ENCODE measurements at regions not wholly inside any gene's neighbourhood (a gene's known extent, or its start where the extent isn't known, plus 50 kb on each side); places are given as distances from the start of the nearest gene placed in this dataset.
A peak's percentile ranks its signal among the peaks of the same experiment; 100 is the strongest.

GRCh38 chr13:111883571-111884343, 183.2 kb upstream of the SOX1 start:
- DNase-seq (no peak), ATAC-seq (ENCODE audit: poor library complexity) (no peak)
- intact Hi-C loops (cut with DNase I): no loop called here

DNA sequence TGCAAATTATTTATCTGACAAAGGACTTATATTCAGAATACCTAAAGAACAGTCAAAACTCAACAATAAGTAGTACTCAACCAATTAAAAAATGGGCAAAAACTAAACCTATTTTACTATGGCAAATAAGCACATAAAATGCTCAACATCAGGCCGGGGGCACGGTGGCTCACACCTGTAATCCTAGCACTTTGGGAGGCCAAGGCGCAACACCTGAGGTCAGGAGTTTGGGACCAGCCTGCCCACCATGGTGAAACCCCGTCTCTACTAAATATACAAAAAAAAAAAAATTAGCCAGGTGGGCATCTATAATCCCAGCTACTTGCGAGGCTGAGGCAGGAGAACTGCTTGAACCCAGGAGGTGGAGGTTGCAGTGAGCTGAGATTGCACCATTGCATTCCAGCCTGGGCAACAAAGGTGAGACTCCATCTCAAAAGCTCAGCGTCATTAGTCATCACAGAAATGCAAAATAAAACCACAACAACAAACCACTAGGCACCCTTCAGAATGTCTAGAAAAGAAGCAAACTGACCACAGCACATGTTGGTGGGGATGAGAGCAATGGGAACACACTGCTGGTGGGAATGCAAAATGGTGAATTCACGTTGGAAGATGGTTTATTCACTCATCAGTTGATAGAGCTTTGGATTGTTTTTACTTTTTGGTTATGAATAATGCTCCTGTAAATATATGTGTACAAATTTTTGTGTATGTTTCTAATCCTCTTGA, 180.6 kb upstream of the SOX1 start:
- intact Hi-C loops (cut with DNase I): no loop called here
- no peak for DNase-seq
- ATAC-seq (ENCODE audit: poor library complexity): no peak

DNA sequence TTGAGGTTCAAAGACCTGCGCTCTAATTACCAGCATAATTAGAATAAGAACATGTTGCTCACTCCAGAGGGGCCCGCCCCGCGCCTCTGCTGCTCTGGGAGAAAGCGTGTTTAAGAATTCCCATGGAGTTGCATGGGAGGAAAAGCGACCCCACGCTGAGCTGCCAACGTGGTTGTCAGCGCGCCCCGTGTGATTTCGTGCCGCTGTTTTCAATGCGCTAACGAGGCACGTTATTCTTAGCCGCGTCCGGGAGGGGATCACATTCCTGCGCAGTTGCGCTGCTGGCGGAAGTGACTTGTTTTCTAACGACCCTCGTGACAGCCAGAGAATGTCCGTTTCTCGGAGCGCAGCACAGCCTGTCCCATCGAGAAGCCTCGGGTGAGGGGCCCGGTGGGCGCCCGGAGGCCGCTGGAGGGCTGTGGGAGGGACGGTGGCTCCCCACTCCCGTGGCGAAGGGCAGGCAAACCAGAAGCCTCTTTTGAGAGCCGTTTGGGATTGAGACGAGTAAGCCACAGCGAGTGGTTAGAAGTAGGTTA, 173.8 kb upstream of the SOX1 start:
- intact Hi-C loops (cut with DNase I): no loop called here
- DNase-seq: no peak
- peak; percentile 27 for ATAC-seq (ENCODE audit: poor library complexity)

DNA sequence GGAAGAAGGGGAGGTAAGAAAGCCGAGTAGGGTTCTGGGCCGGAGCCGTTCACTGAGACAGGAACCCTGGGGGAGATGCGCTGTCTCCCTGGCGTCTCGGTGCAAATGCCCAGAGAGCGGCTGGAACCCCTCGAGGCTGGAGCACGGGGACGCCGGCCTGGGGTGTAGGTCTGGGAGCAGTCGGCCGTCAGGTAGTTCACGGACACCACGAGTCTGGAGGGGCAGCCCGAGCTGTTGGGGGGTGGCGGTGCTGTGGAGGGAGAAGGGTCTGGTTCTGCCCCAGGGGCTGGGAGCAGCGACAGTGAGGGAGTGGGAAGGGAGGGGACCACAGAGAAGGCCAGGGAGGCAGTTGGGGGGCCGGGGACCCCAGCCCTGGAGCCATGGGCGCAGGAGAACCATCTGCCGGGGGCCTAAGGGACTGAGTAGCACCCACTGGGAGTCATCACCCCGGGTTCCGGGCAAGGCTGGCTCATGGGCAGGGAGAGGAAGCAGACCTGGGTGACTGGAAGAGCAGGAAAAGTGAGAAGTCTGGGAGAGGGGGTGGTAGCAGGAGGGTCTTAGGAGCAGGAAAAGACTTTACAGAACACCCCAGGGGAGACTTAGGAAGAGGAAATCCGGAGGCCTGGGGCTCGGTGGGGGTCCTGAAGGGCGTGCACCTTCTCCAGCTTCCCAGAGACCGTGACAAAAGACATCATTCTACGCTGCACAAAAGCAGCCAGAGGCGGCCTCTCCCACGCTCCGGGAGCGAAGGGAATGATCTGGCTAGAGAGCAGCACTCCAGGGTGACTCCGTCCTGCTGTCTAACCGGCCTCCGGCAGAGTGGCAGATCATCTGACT, 173.1 kb upstream of the SOX1 start:
- ATAC-seq (ENCODE audit: poor library complexity) (no peak), DNase-seq (peak; percentile 39)
- intact Hi-C loops (cut with DNase I): no loop called here

DNA sequence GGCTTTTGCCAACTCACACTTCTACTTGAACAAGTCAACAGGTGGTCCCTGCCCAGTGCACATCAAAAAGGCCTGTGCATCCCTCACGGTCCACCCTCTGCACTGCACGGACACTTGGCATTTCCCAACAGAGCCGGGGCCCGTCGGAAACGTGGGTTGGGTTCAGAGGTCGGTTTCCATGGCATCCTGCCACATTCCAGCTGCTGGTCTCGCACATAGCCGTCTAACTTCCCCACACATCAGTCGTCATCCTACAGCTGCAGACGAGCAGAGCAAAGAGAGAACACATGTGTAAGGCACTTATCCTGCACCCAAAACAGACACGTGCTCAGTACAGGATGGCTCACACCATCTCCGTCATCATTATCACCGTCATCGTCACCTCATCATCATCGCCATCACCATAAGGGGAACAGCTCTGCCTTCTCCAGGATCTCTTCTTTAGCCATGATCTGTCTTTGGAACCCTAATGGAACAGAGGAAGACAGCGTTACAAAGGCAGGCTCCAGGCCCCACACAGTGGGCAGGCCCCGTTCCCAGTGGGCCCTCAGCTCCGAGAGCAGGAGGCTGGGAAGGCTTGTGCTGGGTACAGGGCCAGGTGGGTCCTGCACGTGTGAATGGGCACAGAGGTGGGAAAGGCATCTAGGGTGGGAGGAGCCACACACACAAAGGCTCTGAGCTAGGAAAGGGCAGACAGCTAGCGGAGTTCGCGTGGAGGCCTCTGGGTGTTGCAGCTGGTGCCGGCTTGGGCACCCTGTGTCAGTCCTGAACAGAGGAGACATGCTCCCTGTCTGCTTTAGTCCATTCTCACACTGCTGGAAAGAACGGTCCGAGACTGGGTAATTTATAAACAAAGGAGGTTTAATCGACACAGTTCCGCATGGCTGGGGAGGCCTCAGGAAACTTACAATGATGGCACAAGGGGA, 170.8 kb upstream of the SOX1 start:
- ATAC-seq (ENCODE audit: poor library complexity): no peak
- no peak for DNase-seq
- intact Hi-C loops (cut with DNase I): no loop called here

DNA sequence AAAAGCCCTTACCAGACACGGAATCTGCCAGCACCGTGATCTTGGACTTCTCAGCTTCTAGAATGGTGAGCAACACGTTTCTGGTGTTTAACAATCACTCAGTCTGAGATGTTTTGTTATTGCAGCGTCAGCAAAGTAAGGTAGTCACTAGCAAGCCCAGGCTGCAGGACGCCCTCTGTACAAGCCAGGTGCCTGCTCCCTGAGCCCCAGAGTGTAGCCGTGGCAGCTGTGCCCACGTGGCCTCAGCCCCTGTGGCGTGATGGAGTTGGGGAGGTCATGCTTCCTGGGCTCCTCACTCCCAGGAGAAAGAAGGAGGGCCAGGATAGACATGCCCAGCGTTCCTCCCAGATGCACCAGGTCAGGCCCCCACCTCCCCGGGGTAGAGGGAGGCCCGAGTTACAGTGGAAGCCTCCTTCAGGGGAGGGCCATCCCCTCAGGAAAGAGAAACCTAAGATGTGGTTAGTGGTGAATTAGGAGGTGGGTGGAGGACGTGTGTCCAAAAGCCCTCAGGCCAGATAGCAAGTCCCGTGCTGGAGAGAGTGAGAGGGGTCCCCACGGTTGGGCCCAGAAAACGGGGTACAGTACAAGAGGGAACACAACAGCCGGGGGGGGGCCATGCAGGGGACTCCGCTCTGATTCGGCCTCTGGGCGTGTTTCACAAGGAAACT, 169.6 kb upstream of the SOX1 start:
- DNase-seq: no peak
- no peak for ATAC-seq (ENCODE audit: poor library complexity)
- intact Hi-C loops (cut with DNase I): no loop called here

DNA sequence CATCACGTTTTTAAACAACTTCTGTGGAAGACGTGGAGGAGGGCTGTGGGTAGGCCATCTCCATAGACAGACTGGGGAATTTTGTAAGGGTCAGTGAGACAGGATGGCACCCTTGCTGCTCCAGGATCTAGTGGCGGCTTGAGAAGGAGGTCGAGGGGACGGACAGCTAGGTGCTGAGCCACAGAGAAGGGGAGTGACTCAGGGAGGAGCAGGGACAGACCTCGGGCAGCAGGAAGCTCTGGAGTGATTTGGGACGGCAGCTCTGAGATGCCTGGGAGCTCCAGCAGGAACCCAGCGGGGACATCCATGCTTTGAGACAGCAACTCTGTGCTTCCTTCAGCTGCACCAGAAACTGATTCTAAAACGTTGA, 169.1 kb upstream of the SOX1 start:
- DNase-seq (no peak), ATAC-seq (ENCODE audit: poor library complexity) (no peak)
- intact Hi-C loops (cut with DNase I): no loop called here

GRCh38 chr13:111898956-111899713, 167.8 kb upstream of the SOX1 start:
- ATAC-seq (ENCODE audit: poor library complexity) (no peak), DNase-seq (no peak)
- intact Hi-C loops (cut with DNase I): no loop called here

- intact Hi-C loops (cut with DNase I): no loop called here
- ATAC-seq (ENCODE audit: poor library complexity): no peak
- DNase-seq: no peak
These were observed 167.1 kb upstream of the SOX1 start for GRCh38 chr13:111899714-111900389.

GRCh38 chr13:111900390-111901131, 166.4 kb upstream of the SOX1 start:
- DNase-seq: no peak
- intact Hi-C loops (cut with DNase I): no loop called here
- no peak for ATAC-seq (ENCODE audit: poor library complexity)

DNA sequence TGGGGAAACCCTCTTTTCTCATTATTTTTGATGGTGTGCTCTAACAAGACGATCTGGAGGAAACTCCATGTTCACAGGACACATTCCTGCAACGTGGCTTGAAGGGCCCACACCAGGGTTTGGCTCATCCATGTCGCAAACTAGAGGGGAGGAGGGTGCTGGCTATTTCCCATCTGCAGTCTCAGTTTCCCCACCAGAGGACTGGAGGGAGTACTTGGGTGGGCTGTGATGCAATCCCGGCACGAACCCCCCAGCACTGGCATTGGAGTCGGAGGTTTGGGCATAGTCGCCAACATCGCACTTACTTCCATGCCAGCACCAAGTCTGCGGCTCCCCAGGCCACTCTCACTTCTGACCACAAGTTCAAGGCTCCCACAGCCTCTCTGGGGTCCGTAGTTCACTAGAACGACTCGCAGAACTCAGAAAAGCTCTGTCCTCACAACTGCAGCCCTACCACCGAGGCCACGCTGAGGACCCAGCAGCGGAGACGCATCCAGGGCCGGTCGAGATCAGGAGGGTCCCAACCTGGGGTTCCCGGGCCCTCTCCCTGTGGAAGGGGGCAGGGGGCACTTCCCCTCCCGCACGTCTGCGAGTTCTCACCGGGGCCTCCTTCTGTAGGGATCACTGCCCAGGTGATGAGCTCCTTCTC, 165.6 kb upstream of the SOX1 start:
- ATAC-seq (ENCODE audit: poor library complexity): no peak
- DNase-seq: no peak
- intact Hi-C loops (cut with DNase I): no loop called here

DNA sequence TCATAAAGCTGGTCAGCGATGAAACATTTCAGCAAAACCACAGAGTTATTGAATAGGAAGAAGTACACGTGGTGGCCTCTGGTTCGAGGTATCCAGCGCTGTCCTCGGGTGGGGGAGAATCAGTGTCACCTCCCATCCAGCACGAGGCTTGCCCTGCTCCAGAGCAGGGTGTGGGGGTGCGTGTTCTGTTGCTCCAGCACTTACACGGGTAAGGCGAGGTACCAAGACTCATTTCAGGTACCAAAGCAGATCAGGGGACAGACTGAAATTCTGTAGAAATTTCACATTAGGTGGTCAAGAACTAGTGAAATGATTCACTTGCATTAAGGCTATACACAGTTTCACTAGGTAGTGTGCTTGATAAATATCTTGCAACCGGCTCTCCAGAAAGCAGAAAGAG, 164.2 kb upstream of the SOX1 start:
- intact Hi-C loops (cut with DNase I): no loop called here
- DNase-seq: no peak
- no peak for ATAC-seq (ENCODE audit: poor library complexity)

DNA sequence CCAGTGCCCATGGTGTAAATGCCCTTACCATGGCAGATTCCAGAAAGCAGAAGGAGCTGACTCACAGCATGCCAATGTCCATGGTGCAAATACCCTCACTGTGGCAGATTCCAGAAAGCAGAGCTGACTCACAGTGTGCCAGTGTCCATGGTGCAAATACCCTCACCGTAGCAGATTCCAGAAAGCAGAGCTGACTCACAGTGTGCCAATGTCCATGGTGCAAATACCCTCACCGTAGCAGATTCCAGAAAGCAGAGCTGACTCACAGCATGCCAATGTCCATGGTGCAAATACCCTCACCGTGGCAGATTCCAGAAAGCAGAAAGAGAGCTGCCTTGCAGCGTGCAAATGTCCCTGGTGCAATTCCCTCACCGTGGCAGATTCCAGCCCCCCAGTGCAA, 163.8 kb upstream of the SOX1 start:
- ATAC-seq (ENCODE audit: poor library complexity) (no peak), DNase-seq (no peak)
- intact Hi-C loops (cut with DNase I): no loop called here

GRCh38 chr13:111904166-111904565, 162.8 kb upstream of the SOX1 start:
- no peak for ATAC-seq (ENCODE audit: poor library complexity)
- no peak for DNase-seq
- intact Hi-C loops (cut with DNase I): no loop called here

DNA sequence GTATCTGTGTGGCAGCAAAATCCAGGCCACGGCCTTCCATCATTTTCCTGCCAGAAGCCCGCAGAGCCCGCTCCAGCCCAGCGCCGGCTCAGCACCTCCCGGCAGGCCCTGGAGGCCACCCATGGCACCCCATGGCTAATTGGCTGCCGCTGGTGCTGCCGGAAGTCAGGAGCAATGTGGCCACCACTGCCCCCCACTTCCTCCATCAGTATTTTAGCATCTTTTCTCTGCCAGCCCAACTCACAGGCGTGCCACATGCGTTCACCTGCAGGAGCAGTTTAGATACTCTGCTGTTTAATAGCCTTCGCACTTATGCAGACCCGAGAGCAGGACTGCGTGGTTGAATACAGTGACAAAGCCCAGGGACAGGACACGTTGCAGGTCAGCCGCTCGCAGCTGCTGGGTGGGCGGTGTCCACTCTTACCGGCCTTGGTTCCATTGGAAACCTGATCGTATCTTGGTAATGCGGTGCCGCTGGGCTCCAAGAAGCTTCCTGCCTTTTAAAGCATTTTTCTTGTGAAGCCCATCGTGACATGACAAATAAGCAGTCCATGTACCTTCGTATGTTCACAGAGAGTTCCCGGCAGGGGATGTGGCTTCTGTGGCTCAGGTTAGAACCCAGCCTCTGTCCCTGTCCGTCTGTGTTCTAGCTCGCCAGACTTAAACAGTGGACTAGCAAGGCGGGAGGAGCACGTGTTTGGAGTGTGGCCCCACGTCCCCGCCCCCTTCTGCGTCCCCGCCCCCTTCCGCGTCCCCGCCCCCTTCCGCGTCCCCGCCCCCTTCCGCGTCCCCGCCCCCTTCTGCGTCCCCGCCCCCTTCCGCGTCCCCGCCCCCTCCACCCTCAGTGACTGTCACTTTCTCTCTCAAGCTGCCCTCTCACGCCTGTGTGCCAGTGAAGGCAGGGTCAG, 162.0 kb upstream of the SOX1 start:
- DNase-seq (no peak), ATAC-seq (ENCODE audit: poor library complexity) (no peak)
- intact Hi-C loops (cut with DNase I): no loop called here

Measured in Right ventricle myocardium superior (tissue), 1 donor.